ENCODE measurements at regions not wholly inside any gene's neighbourhood (a gene's known extent, or its start where the extent isn't known, plus 50 kb on each side); places are given as distances from the start of the nearest gene placed in this dataset.

DNA sequence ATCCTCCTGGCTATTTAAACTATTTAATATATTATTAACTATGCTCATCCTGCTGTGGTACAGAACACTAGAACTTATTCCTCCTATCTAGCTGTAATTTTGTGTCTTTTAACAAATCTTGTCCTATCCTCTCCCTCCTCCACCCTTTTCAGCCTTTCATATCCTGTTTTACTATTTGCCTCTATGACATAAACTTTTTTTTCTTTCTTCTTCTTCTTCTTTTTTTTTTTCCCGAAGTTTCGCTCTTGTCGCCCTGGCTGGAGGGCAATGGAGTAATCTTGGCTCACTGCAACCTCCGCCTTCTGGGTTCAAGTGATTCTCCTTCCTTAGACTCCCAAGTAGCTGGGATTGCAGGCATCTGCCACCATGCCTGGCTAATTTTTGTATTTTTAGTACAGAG, 201.5 kb downstream of the LPIN1 start:
- H3K9me1 ChIP-seq (replicated peaks; ENCODE audit: control insufficient read depth, extremely low read depth, insufficient read depth, low read length) = no peaks in the 10 kb centered on the region
- intact Hi-C loops (cut with micrococcal nuclease) (no loop called here), dilution Hi-C loops (cut with MboI; ENCODE audit: extremely low pct_ligation_motif_present, low sequenced_read_pairs) (no loop called here)
- no peak for FAIRE-seq
- H3K27me3 ChIP-seq (ENCODE audit: control insufficient read depth in 2 of 2, insufficient read depth in 2 of 2, low read length in 2 of 2) = no peaks in the 10 kb centered on the region
- TF ChIP-seq POLR2AphosphoS5 (IDR thresholded peaks at IDR 0.05; ENCODE audit: insufficient read depth, low read depth, low read length) (no peak), POLR2A (IDR thresholded peaks at IDR 0.05; ENCODE audit: low read depth, low read length) (no peak), EZH2 (IDR thresholded peaks at IDR 0.05; ENCODE audit: borderline replicate concordance, low read depth, low read length, severe bottlenecking) (no peak), FOS (IDR thresholded peaks at IDR 0.05; ENCODE audit: borderline replicate concordance, insufficient read depth, low read length) (no peak), GATA2 (IDR thresholded peaks at IDR 0.05; ENCODE audit: insufficient read depth, insufficient read length, low read depth, low read length) (no peak), JUN (IDR thresholded peaks at IDR 0.05; ENCODE audit: borderline replicate concordance, insufficient read depth, insufficient read length, low read depth) (no peak), MYC (IDR thresholded peaks at IDR 0.05; ENCODE audit: low read depth, low read length) (no peak)
- TF ChIP-seq, protein P1, sequence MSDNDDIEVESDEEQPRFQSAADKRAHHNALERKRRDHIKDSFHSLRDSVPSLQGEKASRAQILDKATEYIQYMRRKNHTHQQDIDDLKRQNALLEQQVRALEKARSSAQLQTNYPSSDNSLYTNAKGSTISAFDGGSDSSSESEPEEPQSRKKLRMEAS (IDR thresholded peaks at IDR 0.05; ENCODE audit: insufficient read depth, insufficient read length) = no peak
- TF ChIP-seq, protein P2, sequence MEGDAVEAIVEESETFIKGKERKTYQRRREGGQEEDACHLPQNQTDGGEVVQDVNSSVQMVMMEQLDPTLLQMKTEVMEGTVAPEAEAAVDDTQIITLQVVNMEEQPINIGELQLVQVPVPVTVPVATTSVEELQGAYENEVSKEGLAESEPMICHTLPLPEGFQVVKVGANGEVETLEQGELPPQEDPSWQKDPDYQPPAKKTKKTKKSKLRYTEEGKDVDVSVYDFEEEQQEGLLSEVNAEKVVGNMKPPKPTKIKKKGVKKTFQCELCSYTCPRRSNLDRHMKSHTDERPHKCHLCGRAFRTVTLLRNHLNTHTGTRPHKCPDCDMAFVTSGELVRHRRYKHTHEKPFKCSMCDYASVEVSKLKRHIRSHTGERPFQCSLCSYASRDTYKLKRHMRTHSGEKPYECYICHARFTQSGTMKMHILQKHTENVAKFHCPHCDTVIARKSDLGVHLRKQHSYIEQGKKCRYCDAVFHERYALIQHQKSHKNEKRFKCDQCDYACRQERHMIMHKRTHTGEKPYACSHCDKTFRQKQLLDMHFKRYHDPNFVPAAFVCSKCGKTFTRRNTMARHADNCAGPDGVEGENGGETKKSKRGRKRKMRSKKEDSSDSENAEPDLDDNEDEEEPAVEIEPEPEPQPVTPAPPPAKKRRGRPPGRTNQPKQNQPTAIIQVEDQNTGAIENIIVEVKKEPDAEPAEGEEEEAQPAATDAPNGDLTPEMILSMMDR (IDR thresholded peaks at IDR 0.05; ENCODE audit: extremely low read depth in 1 of 2, insufficient read depth in 1 of 2, low read depth in 1 of 2, low read length in 2 of 2) = no peak
- no peak overlapping the region for H3K4me2 ChIP-seq (ENCODE audit: insufficient read depth, low read length)
- no peaks in the 10 kb centered on the region for H3K4me1 ChIP-seq (ENCODE audit: control insufficient read depth, extremely low read depth, insufficient read depth, low read length)
- H3K9me3 ChIP-seq (replicated peaks; ENCODE audit: control insufficient read depth, insufficient read depth, low read length) = no peaks in the 10 kb centered on the region
- H4K20me1 ChIP-seq (replicated peaks; ENCODE audit: control insufficient read depth, extremely low read depth, insufficient read depth, low read length) = no peaks in the 10 kb centered on the region
- no peaks in the 10 kb centered on the region for H3K79me2 ChIP-seq (ENCODE audit: control insufficient read depth, insufficient read depth, low read length)
- no peak for DNase-seq (ENCODE audit: low read depth, low spot score)
- no peak overlapping the region for H3K27ac ChIP-seq (ENCODE audit: insufficient read depth, low read depth, low read length)
- H3K36me3 ChIP-seq (ENCODE audit: control insufficient read depth in 2 of 2, extremely low read depth in 1 of 2, insufficient read depth in 2 of 2, low read length in 2 of 2) = no peaks in the 10 kb centered on the region
- BruUV-seq (replicated peaks) = no TSS peak
- no peak overlapping the region for H3K4me3 ChIP-seq (replicated peaks in 1 of 3; ENCODE audit: insufficient read depth in 1 of 3, low read depth in 1 of 3, low read length in 3 of 3)
- POLR2A ChIA-PET = no interaction called here
- H3K9ac ChIP-seq (replicated peaks; ENCODE audit: extremely low read depth, insufficient read depth, low read length) = no peak overlapping the region
- no peak overlapping the region for H2AFZ ChIP-seq (ENCODE audit: low read depth, low read length)
- CTCF ChIA-PET = no interaction called here

Measured in endothelial cell of umbilical vein (primary cell).